GM19351 (cell line): ENCODE measurements at regions not wholly inside any gene's neighbourhood (a gene's known extent, or its start where the extent isn't known, plus 50 kb on each side); places are given as distances from the start of the nearest gene placed in this dataset.
"Not testable (repeated sequence)": the region's sequence is repeated elsewhere in the genome, so short reads cannot be mapped to it uniquely, and the experiment has no call there.

Experiments used
- ATAC-seq: cut with Tn5 transposase; IDR thresholded peaks from one replicate; pipeline ENCODE4 v1.9.1; 2021; ENCODE audit warnings: mild to moderate bottlenecking, moderate library complexity; ENCODE audit not compliant: unreplicated experiment

DNA sequence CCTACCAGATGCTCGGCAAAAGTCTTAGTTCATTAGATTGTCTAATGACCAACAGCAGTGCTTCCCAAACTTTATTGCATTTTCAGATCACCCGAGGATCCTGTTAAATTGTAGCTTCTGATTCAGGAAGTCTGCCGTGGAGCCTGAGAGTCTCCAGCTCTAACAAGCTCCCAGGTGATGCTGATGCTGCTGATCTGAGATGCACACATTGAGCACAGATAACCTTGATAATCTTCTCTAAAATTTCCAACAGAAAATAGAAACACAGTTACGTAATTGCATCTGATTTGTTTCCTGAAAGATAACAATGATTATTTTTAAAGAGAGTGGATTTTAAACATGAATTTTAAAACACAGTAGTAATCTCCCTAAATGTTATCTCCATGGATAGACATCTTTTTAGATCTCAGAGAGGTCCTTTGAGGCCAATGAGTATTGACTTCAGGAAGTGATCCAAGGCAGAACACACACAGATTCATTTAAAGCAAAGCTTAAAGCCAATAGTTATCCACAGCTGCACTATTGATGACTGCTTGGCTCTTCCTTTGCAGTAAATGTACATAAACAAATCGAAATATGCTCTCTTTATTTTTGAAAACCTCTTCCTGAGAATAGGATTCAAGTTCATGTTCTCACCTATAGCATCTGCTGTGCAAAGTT, 122.8 kb upstream of the TNPO1 start:
- no peak for ATAC-seq

DNA sequence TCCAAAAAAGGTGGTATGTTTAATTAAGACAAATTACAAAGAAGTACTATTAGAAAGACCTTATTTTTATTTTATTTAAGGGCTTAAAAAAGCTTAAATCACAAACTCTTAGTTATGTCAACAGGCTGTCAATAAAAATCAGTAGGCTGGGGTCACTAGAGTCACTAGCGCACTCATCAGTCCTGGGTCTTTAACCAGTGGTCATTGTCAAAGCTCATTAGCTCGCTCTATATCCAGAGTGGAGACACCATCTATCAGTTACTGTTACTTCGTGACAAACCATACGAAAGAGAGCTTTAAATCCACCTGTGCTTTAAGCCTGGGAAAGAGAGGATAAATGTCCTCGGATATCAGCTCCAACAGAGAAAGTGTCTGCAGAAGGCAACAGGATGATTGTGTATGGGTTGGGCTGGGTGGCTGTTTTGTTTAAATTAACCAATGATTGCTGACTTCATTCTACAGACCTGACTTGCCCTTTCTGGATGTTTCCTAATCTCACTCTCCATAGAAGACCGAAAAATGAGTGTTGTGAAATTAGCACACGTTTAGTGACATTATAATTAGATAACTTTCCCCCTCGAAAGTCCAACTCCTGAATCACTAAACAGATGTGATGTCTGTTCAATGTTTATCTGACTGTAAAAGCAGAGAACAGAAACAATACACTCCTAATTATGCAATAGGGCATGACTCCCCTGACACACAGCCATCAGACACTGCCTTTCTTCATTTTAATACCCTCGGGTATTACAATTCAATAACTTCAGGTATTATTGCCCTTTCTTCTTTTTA, 123.6 kb upstream of the TNPO1 start:
- no peak for ATAC-seq

DNA sequence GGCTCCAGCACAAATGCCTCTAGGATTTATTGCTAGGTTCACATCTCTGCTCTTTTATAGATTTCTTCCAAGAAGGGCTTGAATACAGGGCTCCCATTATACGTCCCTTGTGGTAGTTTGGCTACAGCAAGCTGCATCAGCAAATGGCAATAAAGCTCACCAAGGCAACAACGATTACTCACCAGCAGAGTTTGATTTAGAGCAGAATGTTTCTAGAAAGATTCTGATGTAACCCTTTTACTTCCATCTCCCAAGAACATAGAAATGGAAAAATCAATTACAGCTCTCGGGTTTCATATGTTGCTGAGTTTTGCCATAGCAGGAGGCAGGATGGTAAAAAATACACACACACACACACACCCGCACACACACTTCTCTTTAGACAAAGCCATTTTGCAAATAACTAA, 124.2 kb upstream of the TNPO1 start:
- no peak for ATAC-seq

DNA sequence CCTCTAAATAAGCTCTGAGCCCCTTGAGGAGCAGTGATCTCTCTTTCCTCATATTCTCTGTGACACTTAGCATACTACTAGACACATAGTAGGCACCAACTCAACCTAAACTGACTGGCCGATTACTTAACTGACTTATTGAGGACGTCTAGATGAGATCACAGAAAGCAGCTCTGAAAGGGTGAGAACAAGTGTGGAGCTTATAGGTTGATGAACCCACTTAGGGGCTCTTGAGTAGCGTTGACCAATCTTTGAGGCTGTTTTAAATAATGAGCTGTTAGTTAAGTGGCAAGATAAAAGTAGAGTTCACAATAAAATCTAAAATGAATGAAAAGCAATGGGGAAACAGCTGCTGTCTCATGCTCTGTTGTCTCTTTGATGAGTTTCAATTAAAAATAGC, 124.7 kb upstream of the TNPO1 start:
- ATAC-seq = no peak

DNA sequence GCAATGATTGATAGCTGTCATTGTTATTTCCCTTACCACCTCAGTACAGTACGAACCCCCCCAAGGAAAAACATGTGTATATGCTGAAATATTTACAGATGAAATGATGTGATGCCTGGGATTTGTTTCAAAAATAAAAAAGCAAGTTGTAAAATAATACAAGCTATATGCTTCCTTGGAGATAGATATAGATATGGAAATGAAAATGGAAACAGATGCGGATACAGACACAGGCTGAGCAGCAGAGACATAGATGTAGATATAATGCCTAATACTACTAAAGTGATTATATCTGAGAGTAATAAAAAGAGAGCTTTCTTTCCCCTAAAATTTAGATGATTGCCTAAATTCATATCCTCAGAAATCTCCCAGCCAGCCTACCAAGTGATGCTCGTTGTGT, 127.5 kb upstream of the TNPO1 start:
- no peak for ATAC-seq

DNA sequence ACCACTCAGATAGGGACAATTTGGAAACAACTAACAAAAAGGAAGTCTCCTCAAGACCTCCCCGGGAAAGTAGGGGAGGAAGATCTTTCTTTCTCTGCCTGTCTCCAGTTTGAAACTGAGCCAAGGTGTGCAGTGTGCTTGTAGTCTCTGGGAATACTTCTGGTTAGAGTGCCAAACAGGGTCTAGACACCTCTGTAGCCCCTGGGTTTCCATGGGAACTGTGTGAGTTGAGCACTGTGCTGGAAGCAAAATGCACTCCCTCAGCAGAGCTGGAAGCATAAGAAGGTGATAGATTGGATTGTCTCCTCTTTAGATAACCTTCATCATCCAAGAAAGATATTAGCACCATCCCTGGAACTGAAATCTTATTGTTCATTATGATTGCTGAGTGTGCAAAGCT, 129.2 kb upstream of the TNPO1 start:
- ATAC-seq = no peak

DNA sequence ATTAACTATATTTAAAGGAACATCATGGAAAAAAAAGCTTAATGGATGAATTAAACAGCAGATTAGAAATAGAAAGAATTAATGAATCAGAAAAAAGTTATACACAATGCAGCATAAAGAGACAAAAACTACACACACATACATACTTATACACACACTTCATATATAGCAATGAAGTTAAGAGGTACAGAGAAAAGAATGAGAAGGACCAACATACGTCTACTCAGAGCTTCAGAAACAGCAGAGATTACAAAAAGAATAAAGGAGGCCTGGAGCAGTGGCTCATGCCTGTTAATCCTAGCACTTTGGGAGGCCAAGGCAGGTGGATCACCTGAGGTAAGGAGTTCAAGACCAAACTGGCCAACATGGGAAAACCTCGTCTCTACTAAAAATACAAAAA, 133.9 kb upstream of the TNPO1 start:
- no peak for ATAC-seq

DNA sequence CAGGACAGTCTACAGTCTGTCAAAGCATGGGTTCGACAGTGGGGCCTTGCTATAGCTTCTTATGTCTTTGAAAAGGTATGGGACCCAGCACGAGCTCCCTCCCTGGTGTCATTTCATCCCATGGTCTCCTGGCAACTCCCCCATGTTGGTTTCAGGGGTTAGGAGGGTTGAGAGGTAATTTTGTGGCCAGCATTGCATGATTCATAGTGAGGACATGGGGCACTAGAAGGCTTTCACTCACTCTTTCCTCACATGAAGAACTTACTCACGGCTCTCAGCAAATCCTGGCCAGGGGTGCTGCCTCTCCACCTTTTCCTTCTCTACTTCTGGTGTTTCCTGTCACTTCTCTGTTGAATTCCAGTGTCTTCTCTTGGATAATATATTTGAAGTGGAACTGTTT, 134.7 kb upstream of the TNPO1 start:
- no peak for ATAC-seq

DNA sequence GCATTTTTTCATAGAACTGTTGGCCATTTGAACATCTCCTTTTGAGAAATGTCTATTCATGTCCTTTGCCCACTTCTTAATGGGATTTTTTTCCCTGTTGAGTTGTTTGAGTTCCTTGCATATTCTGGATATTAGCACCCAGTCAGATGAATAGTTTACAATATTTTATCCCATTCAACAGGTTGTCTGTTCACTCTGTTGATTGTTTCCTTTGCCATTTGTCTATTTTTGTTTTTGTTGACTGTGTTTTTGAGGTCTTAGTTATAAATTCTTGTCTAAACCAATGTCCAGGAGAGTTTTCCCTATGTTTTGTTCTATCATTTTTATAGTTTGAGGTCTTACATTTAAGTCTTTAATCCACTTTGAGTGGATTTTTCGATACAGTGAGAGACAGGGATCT, 139.0 kb upstream of the TNPO1 start:
- no peak for ATAC-seq

DNA sequence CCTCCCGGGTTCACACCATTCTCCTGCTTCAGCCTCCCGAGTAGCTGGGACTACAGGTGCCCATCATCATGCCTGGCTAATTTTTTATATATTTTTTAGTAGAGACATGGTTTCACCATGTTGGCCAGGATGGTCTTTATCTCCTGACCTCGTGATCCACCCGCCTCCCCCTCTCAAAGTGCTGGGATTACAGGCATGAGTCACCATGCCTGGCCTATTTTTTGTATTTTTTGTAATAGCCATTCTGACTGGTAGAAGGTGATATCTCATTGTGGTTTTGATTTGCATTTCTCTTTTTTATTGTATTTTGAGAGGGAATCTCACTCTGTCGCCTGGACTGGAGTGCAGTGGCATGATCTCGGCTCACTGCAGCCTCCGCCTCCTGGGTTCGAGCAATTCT, 139.6 kb upstream of the TNPO1 start:
- ATAC-seq = not testable (repeated sequence)

DNA sequence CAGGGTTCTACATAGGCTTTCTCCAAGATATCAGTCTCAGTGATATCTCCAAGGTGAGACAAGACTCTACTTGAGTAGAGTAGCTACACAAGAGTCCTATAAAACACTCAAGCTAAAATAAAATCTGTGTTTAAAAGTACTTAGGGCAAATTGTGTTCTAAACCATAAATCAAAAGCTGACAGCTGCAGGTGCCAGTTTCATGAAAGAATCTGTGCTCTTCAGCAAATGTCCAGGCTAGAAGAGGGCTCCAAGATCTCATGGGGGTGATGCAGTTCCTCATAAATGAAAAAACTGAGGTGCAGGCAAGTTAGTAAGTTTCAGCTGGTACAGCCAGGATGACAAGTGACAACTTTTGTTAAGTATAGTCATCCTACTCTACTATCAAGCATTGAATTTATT, 142.8 kb upstream of the TNPO1 start:
- no peak for ATAC-seq

DNA sequence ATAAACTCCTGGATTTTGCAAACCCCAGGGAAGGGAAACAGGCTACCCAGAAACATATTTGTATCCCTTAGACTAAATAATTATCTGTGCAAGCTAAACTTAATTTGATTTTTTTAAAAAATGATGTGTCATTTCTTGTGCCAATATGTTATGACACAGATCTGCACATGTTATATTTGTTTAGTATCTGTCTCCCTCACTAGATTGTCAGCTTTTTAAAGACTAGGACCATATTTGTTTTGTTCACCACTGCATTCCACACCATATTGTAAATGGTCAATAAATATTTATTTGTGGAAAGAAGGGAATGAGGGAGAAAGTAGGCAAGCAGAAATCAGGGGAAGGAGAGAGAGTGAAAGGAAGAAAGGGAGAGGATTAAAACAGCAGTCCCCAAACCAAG, 143.3 kb upstream of the TNPO1 start:
- no peak for ATAC-seq

DNA sequence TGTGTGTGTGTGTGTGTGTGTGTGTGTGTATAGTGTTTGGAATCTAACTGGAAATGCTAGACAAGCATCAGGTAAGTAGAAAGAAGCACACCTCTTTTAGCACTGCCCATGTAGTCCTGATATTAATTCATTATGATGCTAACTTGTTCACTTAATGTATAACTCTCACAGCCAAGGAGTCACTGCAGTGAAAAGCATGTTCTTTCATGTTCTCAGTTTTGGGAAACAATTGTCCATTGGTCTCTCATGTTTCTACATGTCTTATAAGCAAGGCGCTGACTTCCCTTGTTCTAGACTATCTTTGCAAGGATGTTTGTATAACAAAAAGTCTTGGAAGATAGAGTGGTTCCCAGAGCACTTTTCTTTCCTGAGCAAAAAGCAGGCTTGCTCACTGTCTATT, 148.8 kb upstream of the TNPO1 start:
- no peak for ATAC-seq

DNA sequence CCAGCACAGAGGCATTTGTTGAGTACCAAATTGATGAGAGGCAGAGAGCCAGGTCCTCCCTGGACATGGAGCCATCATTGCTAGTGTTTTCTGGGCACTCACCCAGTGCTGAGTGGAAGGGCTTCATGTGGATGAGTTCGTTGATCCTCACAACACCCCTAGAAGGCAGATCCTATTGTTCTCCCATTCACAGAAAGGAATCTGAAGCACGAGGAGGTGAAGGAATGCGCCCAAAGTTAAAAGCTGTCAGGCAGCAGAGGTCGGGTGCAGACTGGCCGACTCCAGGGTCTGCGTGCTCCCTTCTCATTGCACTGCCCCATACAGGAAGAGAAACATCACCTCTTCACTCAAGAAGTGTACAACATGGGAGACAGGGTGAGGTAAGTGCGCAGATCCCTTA, 153.5 kb upstream of the TNPO1 start:
- ATAC-seq = no peak

DNA sequence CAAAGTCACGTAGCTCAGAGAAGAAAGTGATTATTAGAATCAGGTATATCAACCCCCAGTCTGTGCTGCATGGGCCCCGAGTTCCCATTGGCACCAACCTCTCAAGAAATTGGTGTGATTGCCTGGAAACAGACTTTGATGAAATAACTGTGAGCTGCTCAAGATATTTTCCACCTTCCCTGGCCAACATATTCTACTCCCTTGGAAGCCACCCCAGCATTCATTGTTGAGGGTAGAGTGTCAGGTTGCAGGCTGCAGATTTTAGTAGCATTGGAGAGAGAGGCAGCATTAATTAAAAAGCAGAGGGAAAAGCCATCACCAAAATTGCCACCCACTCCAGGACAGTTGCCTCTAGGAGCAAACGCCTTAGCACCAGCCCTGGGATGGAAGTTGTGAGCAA, 154.2 kb upstream of the TNPO1 start:
- ATAC-seq = no peak

DNA sequence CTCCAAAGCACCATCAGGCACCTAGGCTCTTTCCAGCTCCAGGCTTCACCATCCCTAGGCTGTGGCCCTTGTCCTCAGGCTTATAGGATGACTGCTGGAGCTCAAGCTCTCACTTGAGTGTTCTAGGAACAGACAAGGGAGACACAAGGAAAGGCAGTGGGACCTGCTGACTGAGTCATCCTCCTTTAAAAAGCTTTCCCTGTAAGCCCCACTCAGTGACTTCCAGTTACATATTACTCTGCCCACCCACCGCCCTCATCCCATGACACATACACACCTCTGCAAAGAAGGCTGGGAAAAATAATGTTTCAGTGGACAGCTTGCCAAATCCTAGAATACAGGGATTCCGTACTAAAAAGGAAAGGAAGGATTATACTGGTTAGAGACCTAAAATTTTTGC, 154.2 kb upstream of the ZNF366 start:
- ATAC-seq = no peak

DNA sequence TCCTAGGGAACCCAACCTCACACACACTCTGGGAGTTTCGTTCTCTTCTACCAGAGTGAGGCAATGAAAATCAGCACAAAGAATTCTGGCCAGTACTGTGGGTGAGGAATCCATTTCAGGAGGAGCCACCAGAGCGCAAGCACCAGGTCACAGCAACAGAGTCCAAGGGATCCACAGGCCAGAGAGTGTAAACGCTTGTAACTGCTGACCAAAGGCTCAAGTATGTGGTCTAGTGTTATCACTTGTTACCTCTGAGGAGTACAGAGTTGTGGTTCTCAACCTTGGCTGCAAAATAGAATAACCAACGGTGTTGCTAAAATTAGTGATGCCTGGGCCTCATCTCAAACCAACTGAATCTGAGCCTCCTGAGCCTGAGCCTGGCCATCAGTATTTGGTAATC, 152.5 kb upstream of the ZNF366 start:
- ATAC-seq = no peak

DNA sequence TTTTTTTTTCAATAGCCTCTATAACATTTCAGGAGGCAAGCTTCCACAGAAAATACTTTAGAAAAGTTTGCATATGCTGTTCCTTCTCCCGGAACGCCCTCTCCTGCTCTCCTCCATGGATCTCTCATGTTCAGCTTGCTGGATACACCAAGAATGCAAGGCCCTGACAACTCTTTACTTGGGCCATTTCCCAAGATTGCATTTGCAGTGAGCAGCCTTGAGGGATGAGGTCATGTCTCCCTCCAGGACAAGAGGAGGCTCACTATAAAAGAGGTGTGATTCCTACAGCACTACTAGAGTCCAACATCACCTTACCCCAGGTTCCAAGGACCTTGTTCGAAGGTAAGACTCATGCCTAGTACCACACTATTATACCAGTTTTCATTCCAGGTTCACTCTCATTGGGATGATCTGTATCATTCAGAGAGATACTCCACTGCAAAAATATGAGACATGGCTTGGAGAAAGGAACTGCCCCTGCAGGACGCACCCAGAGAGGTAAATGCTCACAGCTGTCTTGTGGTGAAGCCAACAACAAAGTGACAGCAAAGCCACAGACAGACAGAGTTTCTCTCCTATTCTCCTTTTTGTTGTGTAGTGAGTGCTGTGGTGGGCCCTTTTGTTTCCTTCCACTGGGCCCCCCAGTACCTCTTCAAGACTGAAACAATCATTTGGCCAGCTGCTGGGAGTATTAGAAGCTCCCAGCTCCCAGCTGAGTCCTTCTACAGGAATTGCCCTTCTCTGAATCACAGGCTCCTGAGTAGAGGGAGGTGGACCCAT, 151.7 kb upstream of the ZNF366 start:
- ATAC-seq = no peak

DNA sequence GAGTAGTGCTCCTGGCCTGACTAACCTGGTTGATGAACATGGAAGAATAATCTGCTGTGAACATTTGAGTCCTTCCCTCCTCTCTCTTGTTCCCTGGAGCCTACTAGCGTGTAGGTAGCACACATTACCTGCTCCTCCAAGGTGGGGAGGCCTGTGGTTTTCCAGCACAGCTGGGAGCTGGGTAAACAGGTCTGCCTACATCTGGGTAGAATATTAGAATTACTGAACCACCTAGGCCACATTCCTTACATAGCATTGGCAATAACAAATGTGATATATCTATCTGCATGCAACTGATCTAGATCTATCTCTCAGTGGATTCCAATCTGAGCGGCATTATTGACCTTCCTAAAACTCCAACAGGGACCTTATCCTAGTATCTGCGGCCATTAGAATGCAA, 151.0 kb upstream of the ZNF366 start:
- ATAC-seq = no peak

DNA sequence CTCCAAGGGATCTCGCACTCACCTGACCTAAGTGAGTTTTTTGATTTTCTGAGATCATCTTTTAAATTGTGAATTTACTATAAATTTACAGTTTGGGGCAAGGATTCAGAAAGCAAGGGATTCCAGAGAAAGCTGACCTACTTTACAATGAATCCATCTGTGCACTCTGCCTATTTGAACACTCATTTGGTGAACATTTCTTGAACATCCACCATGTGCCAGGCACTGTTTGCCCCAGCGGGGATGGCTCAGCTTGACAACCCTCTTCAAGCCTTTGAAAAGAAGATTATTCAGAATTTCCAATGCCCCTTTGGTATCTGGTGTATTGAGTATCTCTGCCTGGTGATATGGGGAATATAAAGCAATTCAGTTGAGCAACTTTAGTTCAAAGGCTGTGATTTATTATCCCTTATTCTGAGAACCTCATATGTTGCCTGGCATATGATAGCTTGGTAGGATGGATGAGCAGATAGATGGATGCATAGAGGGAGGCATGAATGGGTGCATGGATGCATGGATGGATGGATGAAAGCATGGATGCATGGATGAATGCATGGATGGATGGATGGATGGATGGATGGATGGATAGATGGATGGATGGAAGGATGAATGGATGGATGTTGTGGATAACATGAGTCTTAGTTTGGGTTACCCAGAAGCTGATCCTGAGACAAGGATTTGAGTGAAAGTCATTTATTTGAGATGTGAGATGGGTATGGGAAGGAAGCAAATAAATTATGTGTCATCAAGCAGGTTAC, 149.7 kb upstream of the ZNF366 start:
- ATAC-seq = no peak

DNA sequence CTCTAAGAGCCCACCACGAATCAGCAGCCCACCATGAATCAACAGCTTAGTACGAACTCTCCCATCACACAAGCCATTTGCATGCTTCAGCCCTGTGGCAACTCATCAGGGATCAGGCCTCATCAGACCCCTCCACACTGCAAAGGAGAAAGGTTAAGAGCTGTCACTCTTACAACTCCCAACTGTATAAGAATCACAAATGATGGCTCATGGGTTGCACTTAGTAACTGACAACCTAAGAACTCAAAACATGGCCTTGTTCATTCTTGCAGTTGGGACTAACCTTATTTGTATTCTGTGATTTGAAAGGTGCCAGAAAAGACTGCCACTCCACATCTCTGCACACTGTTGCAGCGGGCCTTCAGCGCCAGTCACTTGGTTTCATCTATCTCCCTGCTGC, 149.1 kb upstream of the ZNF366 start:
- ATAC-seq = no peak
